ENCODE measurements at regions not wholly inside any gene's neighbourhood (a gene's known extent, or its start where the extent isn't known, plus 50 kb on each side); places are given as distances from the start of the nearest gene placed in this dataset.
"Not testable (repeated sequence)": the region's sequence is repeated elsewhere in the genome, so short reads cannot be mapped to it uniquely, and the experiment has no call there.

DNA sequence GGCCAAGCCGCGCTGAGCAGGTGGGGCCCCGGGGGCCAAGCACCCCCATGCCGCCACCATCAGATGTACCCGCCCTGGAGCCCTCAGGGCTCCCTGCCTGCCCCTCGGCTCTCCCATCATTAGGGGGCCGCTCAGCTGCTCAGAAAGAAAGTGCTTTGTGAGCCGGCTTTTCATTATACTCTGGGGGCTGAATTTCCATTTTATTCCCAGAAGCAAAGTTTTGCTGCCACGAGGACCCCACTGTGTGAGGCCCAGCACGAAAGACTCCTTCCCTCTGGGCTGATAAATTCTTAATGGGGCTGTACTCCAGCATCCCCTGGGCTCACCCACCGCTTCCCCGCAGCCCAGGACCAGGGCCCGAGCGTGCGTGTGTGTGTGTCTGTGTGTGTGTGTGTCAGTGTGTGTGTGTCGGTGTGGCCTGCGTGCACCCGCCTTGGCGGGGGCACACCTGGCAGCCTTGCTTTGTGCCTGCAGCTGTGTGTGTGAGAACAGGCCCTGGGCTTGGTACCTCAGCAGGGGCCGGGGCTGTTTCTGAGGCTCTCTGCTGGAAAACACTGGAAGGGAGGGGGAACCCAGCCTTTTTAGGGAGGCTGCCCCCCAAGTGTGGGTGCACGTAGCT, 103.0 kb upstream of the GSE1 start:
- no peak for DNase-seq

DNA sequence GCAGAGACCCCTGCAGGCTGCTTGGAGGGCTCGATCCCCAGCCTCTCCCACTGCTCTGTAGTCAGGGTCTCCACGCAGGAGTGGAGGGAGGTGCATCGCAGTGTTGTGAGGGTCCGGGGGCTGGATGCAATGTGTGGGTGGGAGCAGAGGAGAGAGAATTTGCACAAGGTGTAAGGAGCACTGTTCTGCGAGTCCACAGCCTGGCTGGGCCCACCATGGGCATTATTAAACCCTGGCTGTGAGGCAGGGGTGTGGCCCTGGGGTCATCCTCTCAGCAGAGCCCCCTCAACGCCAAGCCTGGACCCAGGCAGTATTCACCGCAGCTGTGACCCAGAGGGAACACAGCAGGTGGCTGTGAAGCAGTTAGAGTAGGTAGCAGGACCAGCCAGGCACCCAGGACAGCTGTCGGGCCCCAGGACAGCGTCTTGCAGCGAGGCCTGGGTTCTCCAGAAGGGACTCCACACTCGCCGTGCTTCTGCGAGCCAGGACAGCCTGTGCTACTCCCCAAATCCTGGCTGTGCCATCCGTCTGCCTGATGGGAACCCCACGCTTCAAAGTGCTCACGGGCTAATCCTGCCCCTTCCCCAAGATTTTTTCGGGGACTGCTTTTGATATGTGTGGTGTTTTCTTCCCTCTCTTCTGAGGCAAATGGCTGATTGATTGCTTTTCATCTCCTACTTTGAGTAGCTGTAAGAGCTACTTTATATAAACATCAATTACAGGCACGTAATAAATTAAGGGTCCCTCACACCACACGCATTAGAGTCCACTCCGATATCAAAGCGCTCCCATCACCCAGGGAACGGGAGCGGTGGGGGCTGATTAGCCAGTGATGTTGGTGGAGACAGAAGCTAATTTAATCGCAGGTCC, 100.9 kb upstream of the GSE1 start:
- DNase-seq: no peak

DNA sequence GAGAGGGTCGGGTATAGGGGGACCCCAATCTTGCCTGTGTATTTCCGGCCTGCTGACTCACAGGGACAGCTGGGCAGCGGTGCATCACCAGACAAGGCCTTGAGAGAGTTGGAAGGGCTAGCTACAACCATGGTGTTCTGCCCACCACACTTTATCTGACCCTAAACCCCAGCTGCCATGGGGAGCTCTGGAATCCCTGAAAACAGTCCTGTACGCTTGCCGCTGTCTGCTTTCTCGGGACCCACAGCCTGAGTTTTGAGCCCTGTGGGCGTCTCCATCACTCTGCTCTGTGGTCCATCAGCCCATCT, 100.4 kb upstream of the GSE1 start:
- DNase-seq: no peak

DNA sequence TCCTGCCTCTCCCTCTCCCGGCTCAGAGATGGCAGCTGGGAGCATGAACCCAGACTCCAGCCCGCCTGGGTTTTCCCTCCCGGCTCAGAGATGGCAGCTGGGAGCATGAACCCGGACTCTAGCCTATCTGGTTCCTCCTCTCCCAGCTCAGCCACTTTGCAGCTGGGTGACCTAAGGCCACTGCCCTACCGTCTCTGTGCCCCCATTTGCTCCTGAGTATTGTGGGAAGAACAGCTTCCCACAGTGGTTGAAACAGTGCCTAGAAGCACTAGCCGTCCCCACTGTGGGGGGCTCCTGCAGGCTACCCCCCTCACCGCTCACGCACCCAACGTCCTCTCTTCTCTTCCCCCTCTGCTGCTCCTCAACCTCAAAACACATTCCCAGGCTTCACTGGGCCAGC, 99.9 kb upstream of the GSE1 start:
- no peak for DNase-seq

DNA sequence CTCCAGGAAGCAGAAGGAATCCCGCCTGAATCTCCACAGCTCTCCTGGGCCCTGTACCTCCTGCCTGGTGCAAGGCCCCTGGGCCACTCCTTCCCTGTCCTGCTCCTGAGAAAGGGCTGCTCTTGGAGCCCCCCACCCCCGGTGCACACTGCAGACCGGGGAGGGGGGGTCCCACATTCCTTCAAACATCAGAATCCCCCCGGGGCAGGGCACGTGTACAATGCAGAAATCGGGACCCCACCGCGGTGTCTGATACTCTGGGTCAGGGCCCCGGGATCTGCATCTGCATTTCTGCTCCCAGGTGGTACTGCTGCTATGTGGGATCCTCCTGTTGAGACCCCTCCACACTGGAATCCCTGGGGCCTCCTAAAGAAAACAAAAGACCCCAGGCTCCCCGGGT, 99.5 kb upstream of the GSE1 start:
- no peak for DNase-seq

DNA sequence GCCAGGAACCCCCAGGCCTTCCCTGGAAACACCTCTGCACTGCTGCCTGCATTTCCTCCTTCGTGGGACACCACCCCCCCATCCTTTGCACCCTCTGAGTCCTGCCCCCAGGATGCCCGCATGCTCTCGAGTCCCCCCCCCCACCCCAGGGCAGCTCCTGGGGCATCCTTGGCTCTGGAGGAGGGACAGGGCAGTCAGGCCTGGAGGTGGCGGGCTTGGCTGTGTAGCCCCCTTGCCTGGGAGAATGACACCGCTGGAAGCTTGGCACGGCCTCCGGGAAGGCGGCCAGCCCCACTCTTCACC, 98.9 kb upstream of the GSE1 start:
- DNase-seq: no peak

DNA sequence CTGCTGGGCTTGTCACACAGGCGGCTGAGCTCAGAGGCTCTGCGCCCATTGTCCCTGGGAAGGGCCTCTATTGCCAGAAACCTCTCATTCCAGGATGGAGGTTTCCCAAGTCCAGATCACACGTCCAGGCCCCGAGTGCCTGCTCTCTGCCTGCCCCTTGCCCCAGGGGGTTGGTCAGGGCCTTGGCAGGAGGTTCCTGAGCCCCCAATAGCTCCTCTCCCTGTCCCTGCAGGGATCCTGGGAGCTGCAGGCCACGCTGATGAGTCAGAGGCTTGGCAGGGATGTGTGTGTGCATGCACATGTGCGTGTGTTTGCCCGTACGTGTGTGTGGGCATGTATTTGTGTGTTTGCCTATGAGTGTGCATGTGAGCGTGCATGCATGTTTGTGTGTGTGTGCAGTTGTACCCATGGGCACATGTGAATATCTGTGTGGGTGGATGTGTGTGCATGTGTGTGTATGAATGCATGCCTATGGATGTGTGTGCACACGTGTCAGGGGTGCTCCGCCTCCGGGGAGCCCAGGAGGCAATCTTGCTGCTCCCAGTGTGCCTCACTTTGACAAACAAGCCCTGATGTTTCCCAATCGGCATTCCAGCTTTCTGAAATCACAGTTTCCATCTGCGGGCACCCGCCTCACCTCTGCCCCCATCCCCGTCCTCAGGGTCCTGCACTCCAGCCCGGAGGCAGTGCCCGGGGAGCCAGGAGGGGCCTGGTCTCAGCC, 98.4 kb upstream of the GSE1 start:
- no peak for DNase-seq

DNA sequence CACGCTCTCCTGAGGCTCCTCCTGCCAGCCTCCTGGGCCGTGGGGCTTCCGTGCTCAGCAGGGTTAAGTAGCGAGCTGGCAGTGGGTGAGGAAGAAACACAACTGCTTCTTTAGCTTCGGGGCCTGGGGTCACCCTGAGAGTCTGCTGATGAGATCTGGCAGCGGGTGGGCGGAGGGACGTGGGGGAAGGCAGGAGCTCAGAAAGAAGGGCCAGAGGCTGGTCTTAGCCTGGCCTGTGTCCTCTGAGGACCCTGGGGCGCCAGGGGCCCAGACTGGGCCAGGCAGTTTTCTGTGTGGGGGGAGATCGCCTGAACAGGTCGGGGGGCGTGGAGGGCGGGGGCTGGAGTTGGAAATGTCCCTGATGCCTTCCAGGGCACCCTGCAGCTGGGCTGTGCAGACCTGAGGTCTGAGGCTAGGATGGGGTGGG, 97.8 kb upstream of the GSE1 start:
- no peak for DNase-seq

DNA sequence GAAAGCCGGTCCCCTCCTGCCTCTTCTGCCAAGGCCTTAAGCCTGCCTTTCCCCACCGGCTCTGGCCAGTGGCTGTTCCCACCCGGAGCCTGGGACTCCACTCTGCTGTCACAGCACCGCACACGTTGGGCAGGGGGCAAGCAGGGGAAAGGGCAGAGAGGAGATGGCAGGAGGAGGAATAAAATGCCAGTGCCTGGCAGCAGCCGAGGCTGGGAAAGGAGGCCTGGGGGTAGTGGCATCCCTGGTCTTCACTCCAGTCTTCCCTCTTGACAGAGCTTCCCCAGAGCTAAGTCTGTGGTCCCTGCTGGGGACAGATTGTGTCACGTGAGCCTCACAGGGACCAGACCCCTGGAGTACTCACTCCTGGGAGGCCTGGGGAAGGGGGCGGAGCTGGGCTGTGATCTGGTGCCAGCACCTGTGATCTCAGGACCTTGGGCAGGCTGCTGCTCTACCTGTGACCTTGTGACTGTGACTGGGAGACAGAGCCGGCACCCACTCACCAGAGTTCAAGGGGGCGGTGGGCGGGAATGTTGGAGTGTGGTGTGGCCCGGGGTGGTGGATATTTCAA, 97.2 kb upstream of the GSE1 start:
- DNase-seq: no peak

DNA sequence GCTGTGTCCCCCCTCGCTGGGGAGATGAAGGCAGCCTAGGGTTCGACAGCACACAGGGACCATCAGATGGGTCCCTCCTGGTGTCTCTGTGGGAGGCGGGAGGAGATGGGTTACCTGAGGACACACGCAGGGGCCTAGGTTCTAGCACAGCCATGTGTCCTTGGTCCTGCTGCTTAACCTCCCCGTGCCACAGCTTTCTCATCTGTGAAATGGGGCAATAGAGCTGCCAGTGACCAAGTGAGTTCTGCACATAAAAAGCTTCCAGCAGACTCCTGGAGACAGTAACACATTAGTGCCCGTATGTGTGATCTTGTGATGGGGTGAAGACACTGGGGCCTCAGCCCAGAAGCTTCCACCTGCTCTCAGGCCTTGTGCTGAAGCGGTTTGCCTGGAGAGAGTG, 96.0 kb upstream of the GSE1 start:
- DNase-seq: no peak

DNA sequence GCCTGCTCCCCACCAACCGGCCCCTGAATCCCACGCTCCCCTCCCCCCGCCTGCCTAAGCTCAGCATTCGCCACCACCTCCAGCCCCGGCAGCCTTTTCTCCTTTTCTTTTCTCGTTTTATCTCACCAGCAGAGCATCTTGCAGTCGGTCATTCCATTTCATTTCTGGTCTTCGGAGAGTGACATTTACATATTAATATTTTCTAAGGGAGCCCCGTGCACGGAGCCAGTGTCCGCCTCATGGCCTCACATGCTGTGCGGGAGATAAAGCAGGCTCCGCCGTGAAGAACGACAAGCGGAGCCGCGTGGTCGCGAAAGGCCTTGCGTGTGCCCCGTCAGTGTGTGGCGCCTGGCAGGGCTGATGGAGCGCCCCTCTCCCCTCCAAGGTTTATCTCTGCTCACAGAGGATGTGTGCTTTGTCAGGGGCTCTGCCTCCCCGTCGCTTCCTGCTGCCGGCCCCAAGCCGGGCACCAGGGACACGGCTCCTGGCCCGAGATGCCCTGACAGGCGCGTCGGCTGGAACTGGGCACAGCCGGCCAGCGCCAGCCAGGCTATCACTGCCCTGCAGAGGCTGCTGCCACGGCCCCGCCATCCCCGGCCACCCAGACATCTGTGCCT, 95.5 kb upstream of the GSE1 start:
- DNase-seq: no peak

DNA sequence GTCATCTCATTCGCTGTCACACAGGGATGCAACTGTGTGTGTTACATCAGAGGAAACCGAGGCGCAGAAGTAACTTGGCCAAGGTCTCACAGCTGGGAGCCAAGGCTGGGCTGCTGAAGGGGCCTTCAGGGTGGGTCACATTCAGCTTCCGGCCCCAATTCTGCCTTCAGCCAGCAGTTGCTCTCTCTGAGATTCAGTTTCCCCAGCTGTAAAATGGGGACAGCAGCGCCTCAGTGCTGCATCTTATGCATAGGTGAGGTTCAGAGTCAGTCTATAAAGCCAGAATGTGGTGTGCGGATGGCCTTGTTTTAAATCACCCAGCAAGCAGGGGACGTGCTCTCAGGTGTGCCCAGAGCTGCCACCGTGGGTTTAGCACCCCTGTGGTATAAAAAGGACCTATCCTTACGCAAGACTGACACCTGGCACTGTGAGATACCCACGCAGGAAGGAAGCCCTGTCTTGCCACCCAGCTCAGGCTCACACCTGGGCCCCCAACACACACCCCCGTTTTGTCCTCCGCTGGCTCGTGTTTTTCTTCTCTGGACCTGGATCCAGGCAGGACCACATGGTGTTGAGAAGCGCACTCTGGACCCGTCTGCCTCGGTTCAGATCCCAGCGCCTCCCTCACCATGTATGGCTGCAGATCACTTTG, 94.6 kb upstream of the GSE1 start:
- DNase-seq: no peak

DNA sequence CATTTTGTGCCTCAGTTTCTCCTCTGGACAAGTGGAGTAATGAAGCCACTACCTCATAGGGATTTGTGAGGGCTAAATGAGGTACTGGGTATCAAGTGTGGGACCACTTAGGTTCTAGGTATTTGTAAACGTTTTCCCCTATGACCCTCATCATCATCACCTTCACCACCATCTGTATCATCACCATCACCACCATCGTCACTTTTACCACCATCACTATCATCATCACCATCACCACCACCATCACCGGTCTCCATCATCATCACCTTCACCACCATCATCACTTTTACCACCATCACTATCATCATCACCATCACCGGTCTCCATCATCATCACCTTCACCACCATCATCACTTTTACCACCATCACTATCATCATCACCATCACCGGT, 94.1 kb upstream of the GSE1 start:
- DNase-seq: not testable (repeated sequence)

DNA sequence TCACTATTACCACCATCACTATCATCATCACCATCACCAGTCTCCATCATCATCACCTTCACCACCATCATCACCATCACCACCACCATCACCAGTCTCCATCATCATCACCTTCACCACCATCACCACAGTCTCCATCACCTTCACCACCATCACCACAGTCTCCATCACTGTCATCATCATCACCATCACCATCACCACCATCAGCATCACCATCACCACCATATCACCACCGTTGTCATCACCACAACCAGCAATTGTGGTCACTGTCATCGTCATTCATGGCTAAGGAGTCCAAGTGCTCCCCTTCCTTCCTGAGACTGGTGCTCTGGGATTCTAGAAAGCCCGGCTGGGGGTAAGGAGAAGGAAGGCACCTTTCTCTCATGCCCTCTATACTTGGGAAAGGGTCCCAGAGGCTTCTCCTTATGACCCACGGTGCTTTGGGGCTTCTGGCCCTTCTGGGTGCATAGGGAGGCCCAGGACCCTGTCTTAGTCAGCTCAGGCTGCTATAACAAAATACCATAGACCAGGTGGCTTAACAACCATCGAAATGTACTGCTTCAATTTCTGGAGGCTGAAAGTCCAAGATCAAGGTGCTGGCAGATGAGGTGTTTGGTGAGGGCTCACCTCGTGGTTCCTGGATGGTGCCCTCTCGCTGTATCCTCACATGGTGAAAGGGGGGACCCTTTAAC, 93.4 kb upstream of the GSE1 start:
- DNase-seq: no peak

DNA sequence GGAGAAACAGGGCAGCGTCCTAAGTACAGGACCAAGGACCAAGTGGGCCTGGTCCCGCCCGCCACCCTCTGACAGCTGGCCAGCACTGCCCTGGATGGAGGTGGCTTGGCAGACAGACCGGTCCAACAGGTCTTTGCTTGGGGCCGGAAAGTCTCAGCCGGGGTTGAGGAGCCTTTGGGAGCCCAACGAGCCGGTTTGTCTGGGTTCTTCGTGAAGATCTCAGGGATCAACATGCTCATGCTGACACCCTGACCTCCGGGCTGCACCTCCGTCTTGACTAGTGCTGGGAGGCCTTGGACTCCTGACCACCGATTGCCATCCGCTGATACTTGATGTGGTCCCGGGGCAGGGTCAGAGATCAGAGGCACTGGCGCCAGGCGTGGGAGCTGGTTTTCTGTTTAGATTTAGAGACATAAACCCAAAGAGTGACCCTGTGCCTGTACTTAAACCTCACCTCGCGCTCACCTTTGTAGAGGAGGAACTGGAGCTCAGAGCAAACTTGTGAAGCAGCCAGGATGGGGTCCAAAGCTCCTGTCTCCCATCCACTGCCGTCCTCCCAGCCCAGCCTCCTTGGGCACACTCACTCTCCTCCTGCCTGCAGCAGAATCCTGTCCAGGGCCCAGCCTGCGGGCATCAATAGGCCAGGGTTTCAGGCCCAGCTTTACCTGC, 92.1 kb upstream of the GSE1 start:
- no peak for DNase-seq

DNA sequence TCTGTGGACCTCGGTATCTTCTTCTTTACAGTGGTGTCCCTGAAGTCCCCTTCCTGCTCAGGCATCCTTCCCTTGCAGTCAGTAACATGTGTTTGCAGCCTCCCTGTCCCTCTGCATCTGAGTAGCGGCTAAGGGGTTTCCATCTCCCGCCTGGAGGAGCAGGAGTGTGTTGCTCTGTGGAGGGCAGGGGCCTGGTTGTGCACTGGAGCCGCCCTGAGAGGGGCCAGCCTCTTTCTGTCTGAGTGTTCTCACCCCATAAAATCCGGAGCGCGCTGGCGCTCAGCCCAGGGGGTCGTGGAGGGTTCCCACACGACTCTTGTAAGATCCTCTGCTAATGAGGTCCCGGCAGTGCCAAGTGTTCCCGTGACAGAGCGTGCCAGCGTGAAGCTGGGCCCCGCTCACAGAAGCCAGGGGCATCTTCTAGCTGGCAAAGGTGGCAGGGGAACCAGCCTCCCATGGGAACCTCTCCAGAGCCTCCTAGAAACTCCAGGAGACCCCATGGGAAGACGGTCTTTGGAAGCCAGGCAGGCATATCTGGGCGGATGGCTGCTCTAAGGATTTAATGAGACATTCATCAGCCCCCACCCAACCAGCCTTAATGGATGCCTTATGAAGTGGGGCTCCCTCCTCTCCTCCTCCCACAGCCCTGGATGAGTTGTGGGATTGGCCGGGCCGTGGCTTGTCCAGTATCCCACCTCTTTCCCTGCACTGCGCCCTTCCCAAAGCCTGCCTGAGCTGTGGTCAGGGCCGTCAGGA, 91.4 kb upstream of the GSE1 start:
- DNase-seq: no peak

DNA sequence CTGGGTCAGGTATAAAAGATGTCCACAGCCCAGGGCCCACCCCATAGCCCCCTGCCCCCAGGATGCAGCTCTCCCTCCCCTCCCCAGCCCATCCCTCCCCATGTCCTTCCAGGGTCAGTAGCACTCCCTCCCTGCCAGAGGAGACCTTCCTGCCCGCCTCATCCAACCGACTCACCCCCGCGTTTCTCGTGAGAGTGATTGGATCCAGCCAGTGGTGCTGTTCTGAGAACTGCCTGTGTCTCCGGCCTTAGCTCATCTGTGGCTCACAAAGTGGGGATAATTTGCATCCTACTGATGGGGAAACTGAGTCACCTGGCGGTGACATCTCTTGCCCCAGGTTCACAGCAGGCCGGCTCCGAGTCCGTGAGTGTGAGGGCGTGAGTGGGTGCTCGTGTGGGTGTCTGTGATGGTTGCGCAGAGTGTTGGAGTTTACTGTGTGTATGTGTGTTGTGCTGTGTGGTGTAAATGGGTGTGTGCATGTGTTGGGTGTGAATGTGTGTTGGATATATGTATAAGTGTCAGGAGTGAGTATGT, 90.7 kb upstream of the GSE1 start:
- no peak for DNase-seq

DNA sequence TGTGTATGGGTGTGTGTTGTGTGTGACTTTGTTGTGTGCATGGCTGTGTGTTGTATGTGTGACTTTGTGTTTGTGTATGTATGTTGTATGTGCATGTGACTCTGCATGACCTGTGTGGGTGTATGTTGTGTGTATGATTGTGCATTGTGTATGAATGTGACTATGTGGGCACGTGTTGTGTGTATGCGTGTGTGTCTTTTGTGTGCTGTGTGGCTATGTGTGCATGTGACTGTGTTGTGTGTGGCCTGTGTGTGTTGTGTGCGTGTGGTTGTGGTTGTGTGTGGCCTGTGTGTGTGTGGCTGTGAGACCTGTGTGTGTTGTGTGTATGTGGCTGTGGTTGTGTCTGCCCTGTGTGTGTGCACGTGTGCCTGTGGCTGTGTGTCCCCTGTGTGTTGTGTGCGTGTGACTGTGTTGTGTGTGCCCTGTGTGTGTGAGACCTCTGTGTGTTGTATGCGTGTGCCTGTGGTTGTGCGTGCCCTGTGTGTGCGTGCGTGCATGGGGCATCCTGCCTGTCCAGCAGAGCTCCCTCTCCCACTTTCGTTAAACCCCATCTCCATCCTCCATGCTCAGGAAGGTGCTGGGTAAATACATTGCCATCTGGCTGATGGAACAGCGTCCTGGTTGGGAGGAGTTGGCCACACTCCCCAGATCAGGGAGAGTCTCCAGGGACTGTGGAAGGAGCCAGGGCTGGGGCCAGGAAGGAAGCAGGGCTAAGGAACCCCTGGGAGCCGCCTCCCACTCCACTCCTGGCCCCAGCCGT, 90.1 kb upstream of the GSE1 start:
- DNase-seq: no peak

DNA sequence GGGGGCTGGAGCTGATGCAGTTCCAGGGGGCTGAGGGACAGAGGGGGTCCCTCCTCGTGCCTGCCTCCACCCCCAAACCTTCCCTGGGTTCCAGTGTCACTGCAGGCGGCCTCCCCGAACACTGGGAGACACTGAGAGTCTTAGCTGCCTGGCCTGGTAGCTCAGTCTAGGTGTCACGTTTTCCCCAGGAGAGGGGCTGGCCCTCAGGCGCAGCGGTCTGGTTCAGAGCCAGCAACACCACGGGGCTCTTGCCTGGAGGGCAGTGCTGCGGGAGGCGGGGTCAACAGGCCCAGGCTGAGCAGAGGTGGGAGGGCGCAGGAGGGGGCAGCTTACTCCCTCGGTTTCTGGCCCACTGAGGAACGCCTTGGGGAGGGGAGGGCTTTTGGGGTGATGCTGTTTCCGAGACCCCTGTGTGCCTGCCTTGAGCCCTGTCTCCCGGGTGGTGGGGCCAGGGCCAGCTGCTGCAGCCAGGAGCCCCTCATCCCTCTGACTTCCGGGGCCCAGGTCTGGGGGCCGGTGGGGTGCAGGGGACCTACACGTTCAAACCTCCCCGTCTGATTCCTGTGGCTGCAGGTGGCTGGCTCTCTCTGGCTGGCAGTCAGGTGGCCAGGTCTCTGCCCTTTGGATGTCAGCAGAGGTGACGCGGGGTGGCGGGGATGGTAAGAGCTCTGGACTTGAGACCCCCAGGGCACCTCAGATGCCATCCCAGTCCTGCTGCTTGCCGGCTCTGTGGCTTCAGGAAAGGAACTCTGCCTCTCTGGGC, 89.3 kb upstream of the GSE1 start:
- peak; percentile 62 for DNase-seq

DNA sequence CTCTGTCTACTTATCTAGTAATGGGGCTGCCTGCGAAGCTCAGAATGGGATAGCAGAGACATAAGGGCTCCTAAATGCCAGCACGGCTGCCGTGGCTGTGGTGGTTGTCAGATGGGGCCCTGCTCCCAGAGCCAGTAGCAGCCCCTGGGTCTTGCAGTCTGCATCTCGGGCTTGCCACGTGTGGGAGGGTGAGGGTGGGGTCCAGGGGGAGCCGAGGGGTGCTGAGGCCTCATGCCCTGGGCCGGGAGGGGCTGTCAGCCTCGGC, 88.8 kb upstream of the GSE1 start:
- DNase-seq: no peak
